ENCODE measurements at regions not wholly inside any gene's neighbourhood (a gene's known extent, or its start where the extent isn't known, plus 50 kb on each side); places are given as distances from the start of the nearest gene placed in this dataset.
A peak's percentile ranks its signal among the peaks of the same experiment; 100 is the strongest.

- in situ Hi-C loops (cut with HindIII; ENCODE audit: low pct_ligation_motif_present, low sequenced_read_pairs), result no loop called here
- H3K4me3 ChIP-seq (ENCODE audit: low read depth, low read length), result no peak overlapping the region
- TF ChIP-seq CTCF (IDR thresholded peaks at IDR 0.05; ENCODE audit: low read depth, low read length, missing control alignments), result no peak
- no peak for DNase-seq
- H3K27ac ChIP-seq, result no peak overlapping the region
- H3K36me3 ChIP-seq (replicated peaks), result no peaks in the 10 kb centered on the region
- H3K27me3 ChIP-seq (replicated peaks), result no peaks in the 10 kb centered on the region
Measured at GRCh38 chr20:50378170-50379000, 131.8 kb upstream of the PTPN1 start.

- in situ Hi-C loops (cut with HindIII; ENCODE audit: low pct_ligation_motif_present, low sequenced_read_pairs), result no loop called here
- Histone ChIP-seq H3K36me3 (replicated peaks) (no peaks in the 10 kb centered on the region), H3K27me3 (replicated peaks) (no peaks in the 10 kb centered on the region), H3K27ac (no peak overlapping the region), H3K4me3 (ENCODE audit: low read depth, low read length) (no peak overlapping the region)
- TF ChIP-seq CTCF (IDR thresholded peaks at IDR 0.05; ENCODE audit: low read depth, low read length, missing control alignments), result no peak
- DNase-seq, result peak; percentile 70
Measured at GRCh38 chr20:50379049-50379990, 130.9 kb upstream of the PTPN1 start.

DNA sequence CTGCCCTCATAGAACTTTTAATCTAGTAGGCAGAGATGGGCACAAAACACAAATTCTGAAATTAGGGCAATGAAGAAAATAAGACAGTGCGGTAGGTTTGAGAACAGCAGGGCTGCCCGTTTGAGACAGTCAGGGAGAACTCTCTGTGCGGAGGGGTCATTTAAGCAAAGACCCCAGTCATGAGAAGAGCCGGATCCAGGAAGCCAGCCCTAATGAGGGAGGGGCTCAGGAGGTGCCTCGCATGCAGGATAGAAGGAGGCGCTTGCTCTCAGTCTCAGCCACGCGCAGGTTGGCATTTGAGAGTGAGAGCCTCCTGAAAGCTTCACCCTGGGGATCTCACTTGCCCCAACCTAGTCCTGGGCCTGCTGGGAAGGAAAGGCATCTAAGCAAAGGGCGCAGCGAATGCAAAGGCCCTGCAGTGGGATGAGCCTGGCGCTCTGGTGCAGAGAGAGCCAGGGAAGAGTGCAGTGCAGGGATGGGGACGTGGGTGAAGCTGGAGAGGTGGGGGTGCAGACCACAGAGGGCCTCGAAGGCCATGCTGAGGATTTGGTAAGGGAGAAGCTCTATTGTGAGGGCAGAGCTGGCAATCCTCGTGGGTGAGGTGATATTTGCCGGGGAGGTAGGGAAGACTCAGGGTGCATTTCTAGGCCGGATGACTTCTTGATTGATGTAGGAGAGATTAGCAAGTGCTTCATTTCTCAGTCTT lies 130.0 kb upstream of the PTPN1 start:
- no peak overlapping the region for H3K27ac ChIP-seq
- no peak overlapping the region for H3K4me3 ChIP-seq (ENCODE audit: low read depth, low read length)
- no peak for TF ChIP-seq CTCF (IDR thresholded peaks at IDR 0.05; ENCODE audit: low read depth, low read length, missing control alignments)
- in situ Hi-C loops (cut with HindIII; ENCODE audit: low pct_ligation_motif_present, low sequenced_read_pairs), result no loop called here
- no peaks in the 10 kb centered on the region for H3K27me3 ChIP-seq (replicated peaks)
- H3K36me3 ChIP-seq (replicated peaks), result no peaks in the 10 kb centered on the region
- DNase-seq, result no peak

GRCh38 chr20:50380697-50381040 lies 129.5 kb upstream of the PTPN1 start:
- Histone ChIP-seq H3K4me3 (ENCODE audit: low read depth, low read length) (no peak overlapping the region), H3K27me3 (replicated peaks) (no peaks in the 10 kb centered on the region), H3K36me3 (replicated peaks) (no peaks in the 10 kb centered on the region), H3K27ac (no peak overlapping the region)
- DNase-seq, result peak; percentile 16
- peak; percentile 71 for TF ChIP-seq CTCF (IDR thresholded peaks at IDR 0.05; ENCODE audit: low read depth, low read length, missing control alignments)
- in situ Hi-C loops (cut with HindIII; ENCODE audit: low pct_ligation_motif_present, low sequenced_read_pairs), result no loop called here

- H3K27ac ChIP-seq, result no peak overlapping the region
- no peak for DNase-seq
- no peaks in the 10 kb centered on the region for H3K36me3 ChIP-seq (replicated peaks)
- in situ Hi-C loops (cut with HindIII; ENCODE audit: low pct_ligation_motif_present, low sequenced_read_pairs), result no loop called here
- H3K4me3 ChIP-seq (ENCODE audit: low read depth, low read length), result no peak overlapping the region
- H3K27me3 ChIP-seq (replicated peaks), result no peaks in the 10 kb centered on the region
- TF ChIP-seq CTCF (IDR thresholded peaks at IDR 0.05; ENCODE audit: low read depth, low read length, missing control alignments), result no peak
Measured at GRCh38 chr20:50381075-50381732, 129.0 kb upstream of the PTPN1 start.
